ENCODE measurements at regions not wholly inside any gene's neighbourhood (a gene's known extent, or its start where the extent isn't known, plus 50 kb on each side); places are given as distances from the start of the nearest gene placed in this dataset.
"Not testable (repeated sequence)": the region's sequence is repeated elsewhere in the genome, so short reads cannot be mapped to it uniquely, and the experiment has no call there.

DNA sequence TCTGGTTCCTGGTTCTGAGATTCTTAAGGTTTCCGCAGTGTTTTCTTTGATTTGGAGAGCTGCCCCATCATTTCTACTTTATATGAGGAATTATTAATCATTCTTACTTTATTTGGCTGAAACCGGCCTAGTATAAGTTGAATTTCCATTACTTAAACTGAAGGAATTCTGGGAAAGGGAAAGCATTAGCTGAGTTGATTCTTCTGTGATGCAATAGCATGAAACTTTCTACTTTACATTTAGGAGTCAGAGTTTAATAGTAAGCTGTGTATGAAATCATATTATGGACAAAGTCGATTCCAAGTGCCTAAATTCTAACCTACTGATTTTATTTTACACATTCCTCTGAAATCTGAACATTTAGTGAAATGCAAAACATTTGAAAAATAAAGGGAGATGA lies 1269.7 kb upstream of the ZEB2 start:
- Mint-ChIP-seq H3K27me3 (no peaks in the 10 kb centered on the region), H3K4me1 (ENCODE audit: low read depth) (no peaks in the 10 kb centered on the region), H3K27ac (no peak overlapping the region), H3K4me3 (no peak overlapping the region), H3K36me3 (no peaks in the 10 kb centered on the region), H3K9me3 (peaks cover 16% of the 10 kb centered on the region)
- DNase-seq, result no peak
- intact Hi-C loops (cut with micrococcal nuclease), result no loop called here
- POLR2A ChIA-PET, result no interaction called here
- CTCF ChIA-PET, result no interaction called here

DNA sequence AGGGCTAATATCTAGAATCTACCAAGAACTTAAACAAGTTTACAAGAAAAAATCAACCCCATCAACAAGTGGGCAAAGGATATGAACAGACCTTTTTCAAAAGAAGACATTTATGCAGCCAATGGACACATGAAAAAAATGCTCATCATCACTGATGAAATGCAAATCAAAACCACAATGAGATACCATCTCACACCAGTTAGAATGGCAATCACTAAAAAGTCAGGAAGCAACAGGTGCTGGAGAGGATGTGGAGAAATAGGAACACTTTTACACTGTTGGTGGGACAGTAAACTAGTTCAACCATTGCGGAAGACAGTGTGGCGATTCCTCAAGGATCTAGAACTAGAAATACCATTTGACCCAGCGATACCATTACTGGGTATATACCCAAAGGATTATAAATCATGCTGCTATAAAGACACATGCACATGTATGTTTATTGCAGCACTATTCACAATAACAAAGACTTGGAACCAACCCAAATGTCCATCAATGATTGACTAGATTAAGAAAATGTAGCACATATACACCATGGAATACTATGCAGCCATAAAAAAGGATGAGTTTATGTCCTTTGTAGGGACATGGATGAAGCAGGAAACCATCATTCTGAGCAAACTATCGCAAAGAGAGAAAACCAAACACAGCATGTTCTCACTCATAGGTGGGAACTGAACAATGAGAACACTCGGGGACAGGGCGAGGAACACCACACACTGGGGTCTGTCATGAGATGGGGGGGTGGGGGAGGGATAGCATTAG lies 1267.9 kb upstream of the ZEB2 start:
- H3K27me3 Mint-ChIP-seq; H3K36me3 Mint-ChIP-seq; H3K4me1 Mint-ChIP-seq (ENCODE audit: low read depth); H3K27ac Mint-ChIP-seq; H3K4me3 Mint-ChIP-seq; CTCF ChIA-PET; POLR2A ChIA-PET; intact Hi-C loops (cut with micrococcal nuclease); DNase-seq: not testable (repeated sequence)
- H3K9me3 Mint-ChIP-seq, result peaks cover 16% of the 10 kb centered on the region

DNA sequence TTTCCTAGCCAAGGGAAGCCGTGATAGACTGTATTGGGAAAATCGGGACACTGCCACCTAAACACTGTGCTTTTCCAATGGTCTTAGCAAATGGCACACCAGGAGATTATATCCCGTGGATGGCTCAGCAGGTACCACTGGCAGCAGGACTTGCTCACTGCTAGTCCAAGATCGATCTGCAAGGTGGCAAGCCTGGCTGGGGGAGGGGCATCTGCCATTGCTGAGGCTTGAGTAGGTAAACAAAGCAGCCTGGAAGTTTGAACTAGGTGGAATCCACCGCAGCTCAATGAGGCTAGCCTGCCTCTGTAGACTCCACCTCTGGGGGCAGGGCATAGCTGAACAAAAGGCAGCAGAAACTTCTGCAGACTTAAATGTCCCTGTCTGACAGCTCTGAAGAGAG lies 1262.7 kb upstream of the ZEB2 start:
- intact Hi-C loops (cut with micrococcal nuclease); CTCF ChIA-PET; H3K36me3 Mint-ChIP-seq; H3K27ac Mint-ChIP-seq; H3K4me3 Mint-ChIP-seq; H3K4me1 Mint-ChIP-seq (ENCODE audit: low read depth); POLR2A ChIA-PET; H3K27me3 Mint-ChIP-seq; DNase-seq: not testable (repeated sequence)
- peaks cover 12% of the 10 kb centered on the region for H3K9me3 Mint-ChIP-seq

DNA sequence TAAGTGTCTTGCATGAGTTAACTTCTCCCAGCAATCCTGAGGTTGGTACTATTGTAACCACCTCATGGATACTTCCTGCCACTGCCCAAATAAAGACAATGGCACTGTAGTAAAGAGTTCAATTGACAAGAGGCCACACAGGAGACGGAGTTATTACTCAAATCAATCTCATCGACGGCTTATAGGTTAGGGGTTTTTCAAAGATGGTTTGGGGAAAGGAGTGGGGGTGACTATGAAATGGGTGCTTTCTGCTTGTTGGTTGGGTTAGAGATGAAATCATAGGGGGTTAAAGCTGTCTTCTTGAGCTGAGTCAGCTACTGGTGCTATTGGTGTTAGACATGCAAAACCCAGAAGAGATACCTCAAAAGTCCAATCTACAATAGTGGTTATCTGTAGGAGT lies 1258.0 kb upstream of the ZEB2 start:
- ChIA-PET CTCF (no interaction called here), POLR2A (no interaction called here)
- intact Hi-C loops (cut with micrococcal nuclease), result no loop called here
- H3K36me3 Mint-ChIP-seq, result no peaks in the 10 kb centered on the region
- H3K27me3 Mint-ChIP-seq, result no peaks in the 10 kb centered on the region
- no peak overlapping the region for H3K4me3 Mint-ChIP-seq
- H3K27ac Mint-ChIP-seq, result no peak overlapping the region
- H3K9me3 Mint-ChIP-seq, result no peaks in the 10 kb centered on the region
- no peaks in the 10 kb centered on the region for H3K4me1 Mint-ChIP-seq (ENCODE audit: low read depth)
- DNase-seq, result no peak

DNA sequence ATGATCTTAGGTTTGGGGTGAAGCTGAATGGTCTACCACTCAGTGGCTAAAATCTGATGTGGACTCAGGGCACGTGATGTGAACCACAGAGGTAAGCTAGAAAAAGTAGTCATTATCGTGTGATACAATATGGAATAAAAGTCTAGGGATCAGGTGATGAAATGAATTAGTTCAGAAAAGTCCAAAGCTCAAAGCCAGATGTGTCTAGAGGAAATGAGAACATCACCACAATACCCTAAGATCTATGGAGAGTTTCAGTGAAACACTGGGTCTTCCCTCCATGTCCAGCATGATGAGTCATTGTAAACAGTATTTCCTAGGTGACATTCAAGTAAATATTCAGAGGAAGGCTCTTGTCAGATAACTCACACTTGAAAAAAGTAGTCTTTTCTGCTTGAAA lies 1257.4 kb upstream of the ZEB2 start:
- H3K36me3 Mint-ChIP-seq, result no peaks in the 10 kb centered on the region
- H3K4me3 Mint-ChIP-seq, result no peak overlapping the region
- intact Hi-C loops (cut with micrococcal nuclease), result no loop called here
- no peak for DNase-seq
- H3K27me3 Mint-ChIP-seq, result no peaks in the 10 kb centered on the region
- no peaks in the 10 kb centered on the region for H3K4me1 Mint-ChIP-seq (ENCODE audit: low read depth)
- no peak overlapping the region for H3K27ac Mint-ChIP-seq
- no peaks in the 10 kb centered on the region for H3K9me3 Mint-ChIP-seq
- CTCF ChIA-PET, result no interaction called here
- POLR2A ChIA-PET, result no interaction called here

DNA sequence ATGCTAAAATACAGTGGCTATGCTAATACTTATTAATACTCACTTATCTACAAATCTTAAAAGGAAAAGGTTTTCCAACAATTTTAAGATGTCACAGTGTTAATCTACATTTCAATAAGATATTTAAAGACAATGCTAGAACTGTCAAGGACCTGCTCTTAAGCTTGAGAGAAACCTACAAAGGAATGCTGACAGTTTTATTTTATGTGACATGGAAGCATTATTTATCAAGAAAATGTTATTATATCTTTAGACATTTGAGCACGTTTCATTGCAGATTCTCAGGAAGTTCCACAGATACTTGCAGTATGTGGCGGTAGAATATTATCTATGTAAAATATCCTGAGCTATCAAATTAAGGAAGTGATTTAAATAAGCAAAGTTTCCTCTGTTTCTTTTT lies 1255.7 kb upstream of the ZEB2 start:
- ChIA-PET POLR2A (no interaction called here), CTCF (no interaction called here)
- H3K4me3 Mint-ChIP-seq, result no peak overlapping the region
- no peaks in the 10 kb centered on the region for H3K27me3 Mint-ChIP-seq
- no peaks in the 10 kb centered on the region for H3K36me3 Mint-ChIP-seq
- peaks cover 2% of the 10 kb centered on the region for H3K9me3 Mint-ChIP-seq
- no peaks in the 10 kb centered on the region for H3K4me1 Mint-ChIP-seq (ENCODE audit: low read depth)
- no peak for DNase-seq
- intact Hi-C loops (cut with micrococcal nuclease), result no loop called here
- H3K27ac Mint-ChIP-seq, result no peak overlapping the region

DNA sequence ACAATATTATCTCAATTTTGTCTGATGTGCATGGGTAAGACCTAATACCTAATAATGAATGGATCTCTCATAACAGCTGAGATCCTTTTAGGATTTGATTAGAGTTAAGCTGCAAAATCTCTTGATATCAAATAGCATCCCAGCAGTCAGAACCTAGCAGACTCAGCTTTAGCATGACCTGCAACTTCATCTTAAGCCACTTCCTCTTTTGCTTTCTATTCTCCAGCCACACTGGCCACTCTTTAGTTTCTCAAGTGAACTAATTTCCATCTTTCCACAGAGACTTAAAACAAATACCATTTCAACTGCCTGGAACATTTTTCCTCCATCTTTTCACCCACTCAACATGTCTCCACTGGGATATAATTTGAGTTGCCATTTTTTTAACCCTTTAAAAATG lies 1251.6 kb upstream of the ZEB2 start:
- Mint-ChIP-seq H3K27ac (no peak overlapping the region), H3K4me3 (no peak overlapping the region), H3K9me3 (peaks cover 2% of the 10 kb centered on the region), H3K27me3 (no peaks in the 10 kb centered on the region), H3K36me3 (no peaks in the 10 kb centered on the region), H3K4me1 (ENCODE audit: low read depth) (no peaks in the 10 kb centered on the region)
- no peak for DNase-seq
- intact Hi-C loops (cut with micrococcal nuclease), result no loop called here
- ChIA-PET POLR2A (no interaction called here), CTCF (no interaction called here)

DNA sequence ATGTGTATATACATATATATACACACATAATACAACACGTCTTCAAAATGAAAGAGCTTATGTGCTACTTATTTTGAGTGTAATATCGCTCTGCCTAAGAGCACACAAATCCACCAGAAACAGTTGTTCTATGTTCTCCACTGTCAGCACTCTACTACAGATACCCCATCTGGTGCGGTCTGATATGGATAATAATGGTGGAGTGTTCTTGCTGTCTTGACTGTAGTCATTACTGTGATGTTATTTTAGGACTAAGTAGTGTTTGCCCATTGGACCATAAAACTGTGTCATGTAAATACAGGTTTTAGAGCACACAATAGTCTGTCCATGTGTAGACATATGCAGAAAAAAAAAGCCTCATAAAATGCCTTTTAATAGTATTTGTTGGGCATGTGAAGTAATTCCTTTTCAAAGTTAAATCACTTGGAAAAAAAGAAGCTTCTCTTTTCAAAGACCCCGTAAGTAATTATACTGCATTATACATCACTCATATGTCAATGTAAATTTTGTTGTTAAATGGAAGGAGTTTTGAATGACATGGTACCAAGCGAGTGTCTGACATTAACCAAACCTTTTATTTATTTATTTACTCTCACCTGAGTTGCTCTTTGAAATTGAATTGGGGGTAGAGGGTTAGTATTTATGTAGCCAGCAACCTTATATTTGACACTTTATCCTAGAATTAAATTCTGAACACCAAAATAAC lies 1249.2 kb upstream of the ZEB2 start:
- H3K27me3 Mint-ChIP-seq, result no peaks in the 10 kb centered on the region
- no peak overlapping the region for H3K4me3 Mint-ChIP-seq
- DNase-seq, result no peak
- ChIA-PET POLR2A (interaction anchor here (0.6 kb wide), 1 partner anchor 92 kb away, joined by 3 read pairs; no protein-coding TSS in a partner anchor), CTCF (no interaction called here)
- intact Hi-C loops (cut with micrococcal nuclease), result no loop called here
- no peaks in the 10 kb centered on the region for H3K36me3 Mint-ChIP-seq
- H3K9me3 Mint-ChIP-seq, result peaks cover 2% of the 10 kb centered on the region
- H3K27ac Mint-ChIP-seq, result no peak overlapping the region
- H3K4me1 Mint-ChIP-seq (ENCODE audit: low read depth), result no peaks in the 10 kb centered on the region

DNA sequence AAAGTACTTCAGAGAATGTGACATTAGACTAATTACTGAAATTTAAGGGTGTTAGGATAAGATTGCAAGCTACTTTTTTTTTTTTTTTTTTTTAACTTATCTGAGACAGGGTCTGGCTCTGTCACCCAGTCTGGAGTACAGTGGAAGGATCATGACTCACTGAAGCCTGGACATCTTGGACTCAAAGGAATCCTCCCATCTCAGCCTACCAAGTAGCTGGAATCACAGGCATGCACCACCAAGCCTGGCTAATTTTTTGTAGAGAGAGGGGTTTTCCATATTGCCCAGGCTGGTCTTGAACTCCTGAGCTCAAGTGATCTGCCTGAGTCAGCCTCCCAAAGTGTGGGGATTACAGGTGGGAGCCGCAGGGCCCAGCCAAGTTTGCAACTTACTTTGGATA lies 1246.0 kb upstream of the ZEB2 start:
- ChIA-PET POLR2A (no interaction called here), CTCF (no interaction called here)
- intact Hi-C loops (cut with micrococcal nuclease), result no loop called here
- Mint-ChIP-seq H3K4me3 (no peak overlapping the region), H3K27ac (no peak overlapping the region), H3K27me3 (no peaks in the 10 kb centered on the region), H3K9me3 (no peaks in the 10 kb centered on the region), H3K4me1 (ENCODE audit: low read depth) (no peaks in the 10 kb centered on the region), H3K36me3 (no peaks in the 10 kb centered on the region)
- DNase-seq, result no peak

DNA sequence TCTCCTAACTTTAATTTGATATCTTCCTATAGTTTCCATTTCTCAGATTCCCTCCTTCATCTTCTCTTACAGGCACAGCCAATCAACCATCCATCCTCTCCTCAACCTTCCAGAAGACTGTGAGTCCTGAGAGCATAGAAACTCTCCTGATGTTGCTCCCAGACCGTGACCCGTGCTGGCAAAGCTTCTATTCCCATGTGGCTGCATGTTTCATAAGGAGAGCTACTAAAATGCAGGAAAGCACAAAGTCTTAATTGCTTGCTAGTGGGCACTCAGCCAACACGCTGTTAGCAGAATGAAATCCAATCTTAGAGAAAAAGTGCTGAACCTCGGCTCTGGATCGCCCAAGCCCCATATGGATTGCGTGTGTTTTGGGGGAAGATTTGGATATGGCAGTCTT lies 1244.7 kb upstream of the ZEB2 start:
- intact Hi-C loops (cut with micrococcal nuclease), result no loop called here
- H3K36me3 Mint-ChIP-seq, result no peaks in the 10 kb centered on the region
- no peak overlapping the region for H3K4me3 Mint-ChIP-seq
- no peak for DNase-seq
- POLR2A ChIA-PET, result no interaction called here
- H3K27me3 Mint-ChIP-seq, result no peaks in the 10 kb centered on the region
- H3K9me3 Mint-ChIP-seq, result no peaks in the 10 kb centered on the region
- H3K27ac Mint-ChIP-seq, result no peak overlapping the region
- CTCF ChIA-PET, result no interaction called here
- H3K4me1 Mint-ChIP-seq (ENCODE audit: low read depth), result no peaks in the 10 kb centered on the region

DNA sequence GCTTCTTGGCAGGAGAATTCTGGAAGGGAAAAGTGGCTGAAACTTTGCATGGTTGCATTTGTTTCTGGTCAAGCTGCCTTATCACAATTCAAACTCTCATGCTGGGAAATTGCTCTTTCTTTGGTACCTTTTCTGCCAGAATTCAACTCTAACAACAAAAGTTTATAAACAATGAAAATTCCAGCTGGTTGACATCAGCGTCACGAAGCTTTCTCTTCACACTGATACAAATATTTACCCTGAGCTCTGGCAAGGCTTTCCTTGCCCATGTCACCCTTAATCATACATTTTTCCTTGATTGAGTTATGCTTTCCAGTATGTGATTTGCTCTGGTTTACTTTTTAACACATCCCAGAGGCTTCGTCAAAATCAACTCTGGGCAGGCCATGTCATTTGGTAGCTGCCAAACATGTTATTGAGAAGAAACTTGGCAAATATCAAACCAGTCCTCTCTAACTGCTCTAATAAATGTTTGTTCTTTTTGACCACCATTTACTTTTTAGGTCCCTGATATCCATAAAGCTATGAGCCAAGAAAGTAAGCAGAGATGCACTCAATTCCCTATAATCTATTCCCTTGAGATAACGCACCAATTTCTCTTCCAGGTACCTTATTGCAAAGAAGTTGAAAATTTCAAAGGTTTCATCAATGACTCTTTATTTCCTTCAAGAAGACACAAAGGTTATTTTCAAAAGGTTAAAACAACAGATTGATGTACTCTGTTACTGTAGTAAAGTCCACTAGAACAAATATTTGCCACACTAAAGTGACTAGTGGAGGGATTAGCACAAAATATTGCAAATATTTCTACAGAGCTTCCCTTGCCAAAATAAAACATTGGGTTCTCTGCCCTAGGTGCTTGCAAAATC lies 1241.1 kb upstream of the ZEB2 start:
- POLR2A ChIA-PET, result no interaction called here
- intact Hi-C loops (cut with micrococcal nuclease), result no loop called here

DNA sequence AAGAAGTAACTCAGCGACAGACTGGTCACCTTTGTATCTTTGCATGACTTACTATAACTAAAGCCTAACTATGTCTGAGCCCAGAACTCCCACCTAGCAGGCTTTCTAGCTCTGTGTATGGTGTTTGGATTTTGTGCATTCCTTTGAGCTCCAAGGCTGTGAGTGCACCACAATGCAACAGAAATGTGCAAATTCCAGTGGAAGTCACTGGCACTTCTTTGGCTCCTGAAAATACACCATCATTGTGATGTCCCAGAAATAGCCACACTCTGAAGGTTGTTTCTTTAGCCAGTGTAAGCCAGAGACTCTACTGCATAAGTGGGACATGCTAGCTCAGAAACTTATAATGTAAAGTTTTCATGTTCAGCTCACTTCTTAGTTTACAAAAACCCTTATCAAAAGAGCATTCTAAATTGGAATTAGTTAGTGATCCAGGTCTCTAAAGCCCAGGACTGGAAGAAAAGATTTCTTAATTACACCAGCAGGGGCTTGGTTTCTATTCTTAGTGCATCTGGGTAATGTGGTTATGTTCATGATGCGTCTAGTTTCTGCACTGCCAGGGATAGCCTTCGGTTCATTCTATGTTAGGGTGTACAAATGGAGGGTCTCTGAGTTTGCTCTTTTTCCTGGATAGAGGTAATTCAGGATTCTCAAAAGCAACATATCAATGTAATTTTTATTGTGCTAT lies 1239.5 kb upstream of the ZEB2 start:
- Mint-ChIP-seq H3K36me3 (no peaks in the 10 kb centered on the region), H3K27me3 (no peaks in the 10 kb centered on the region), H3K4me1 (ENCODE audit: low read depth) (no peaks in the 10 kb centered on the region), H3K27ac (no peak overlapping the region), H3K9me3 (no peaks in the 10 kb centered on the region), H3K4me3 (no peak overlapping the region)
- intact Hi-C loops (cut with micrococcal nuclease), result no loop called here
- ChIA-PET CTCF (no interaction called here), POLR2A (no interaction called here)
- DNase-seq, result no peak

More for the DNA sequence above, 1241.1 kb upstream of the ZEB2 start:
- no peaks in the 10 kb centered on the region for H3K27me3 Mint-ChIP-seq
- H3K36me3 Mint-ChIP-seq, result no peaks in the 10 kb centered on the region
- H3K27ac Mint-ChIP-seq, result no peak overlapping the region
- H3K4me3 Mint-ChIP-seq, result no peak overlapping the region
- CTCF ChIA-PET, result no interaction called here
- H3K4me1 Mint-ChIP-seq (ENCODE audit: low read depth), result no peaks in the 10 kb centered on the region
- H3K9me3 Mint-ChIP-seq, result no peaks in the 10 kb centered on the region
- DNase-seq, result no peak
